Head of caudate nucleus (tissue), 42 donors: ENCODE measurements at regions not wholly inside any gene's neighbourhood (a gene's known extent, or its start where the extent isn't known, plus 50 kb on each side); places are given as distances from the start of the nearest gene placed in this dataset.

Experiments
- DNase-seq, 42 donors: peaks; one replicate each; pipeline versions ENCODE4 v3.0.0 to v3.0.0-alpha.2; 2020 to 2021; ENCODE audit warnings: mixed read lengths in 7 of 42
- intact Hi-C: fragments of 100-400 bp; cut with DNase I; formaldehyde crosslinking; loops from one replicate; pipeline ENCODE4 v1.15.0; 2022

- DNase-seq: no peak
- intact Hi-C loops: no loop called here
Observed at GRCh38 chr15:37628507-37628906, 305.9 kb upstream of the TMCO5A start.

- no peak for DNase-seq
- intact Hi-C loops: no loop called here
Observed at GRCh38 chr15:37636736-37637135, 297.7 kb upstream of the TMCO5A start.

- intact Hi-C loops: no loop called here
- no peak for DNase-seq
Observed at GRCh38 chr15:37638116-37638515, 296.3 kb upstream of the TMCO5A start.

DNA sequence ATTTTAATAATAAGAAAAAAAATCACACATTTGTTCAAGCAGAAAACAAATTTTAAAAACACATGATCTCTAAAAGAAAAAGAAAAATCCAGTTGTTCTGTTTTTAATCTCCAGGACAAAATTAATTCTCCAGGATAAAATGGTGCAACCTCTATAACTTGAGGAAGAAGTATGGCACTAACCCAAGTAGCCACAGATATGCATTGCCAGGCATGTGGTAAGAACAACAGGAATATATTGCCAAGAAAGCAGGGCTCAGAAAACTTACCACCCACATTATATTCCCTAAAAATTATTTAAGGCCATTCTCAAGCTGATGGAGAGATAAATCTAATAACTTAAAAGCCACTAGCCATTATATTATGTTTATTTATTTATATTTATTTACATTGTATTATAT, 295.7 kb upstream of the TMCO5A start:
- intact Hi-C loops: no loop called here
- no peak for DNase-seq

- no peak for DNase-seq
- intact Hi-C loops: no loop called here
Observed at GRCh38 chr15:37652646-37653417, 281.6 kb upstream of the TMCO5A start.

DNA sequence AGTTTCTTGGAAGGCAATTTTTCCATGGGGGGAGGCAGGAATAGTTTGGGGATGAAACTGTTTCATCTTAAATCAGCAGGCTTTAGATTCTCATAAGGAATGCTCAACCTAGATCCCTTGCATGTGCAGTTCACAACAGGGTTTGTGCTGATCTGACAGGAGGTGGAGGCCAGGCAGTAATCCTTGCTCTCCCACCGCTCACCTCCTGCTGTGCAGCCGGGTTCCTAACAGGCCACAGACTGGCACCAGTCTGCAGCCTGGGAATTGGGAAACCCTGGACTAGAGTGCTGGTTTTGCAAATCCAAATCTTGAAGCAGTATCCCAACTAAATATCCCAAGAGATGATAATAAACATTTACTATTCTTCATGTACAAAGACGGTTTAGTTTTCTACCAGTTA, 256.3 kb upstream of the TMCO5A start:
- intact Hi-C loops: no loop called here
- DNase-seq: no peak

GRCh38 chr15:37679627-37680026, 254.8 kb upstream of the TMCO5A start:
- intact Hi-C loops: no loop called here
- no peak for DNase-seq

DNA sequence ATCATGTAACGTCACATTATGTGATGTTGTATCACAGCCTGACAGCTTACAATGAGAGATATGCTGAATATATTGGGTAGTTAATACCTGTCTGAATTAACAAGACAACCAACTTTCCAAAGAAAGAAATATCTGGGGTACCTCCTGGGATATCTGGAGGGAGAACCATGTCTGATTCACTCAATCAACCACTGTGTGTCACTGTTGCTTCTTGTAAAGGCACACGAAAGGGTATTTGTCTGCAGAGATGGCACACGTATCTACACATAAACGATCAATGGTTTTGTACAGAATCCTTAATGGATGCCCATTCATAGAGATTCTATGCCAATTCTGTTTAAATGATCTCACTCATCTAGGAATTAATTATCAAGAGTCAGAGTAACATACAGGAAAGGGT, 252.1 kb upstream of the TMCO5A start:
- intact Hi-C loops: no loop called here

GRCh38 chr15:37691911-37692310, 242.5 kb upstream of the TMCO5A start:
- intact Hi-C loops: no loop called here
- DNase-seq: no peak

More for the DNA sequence above, 252.1 kb upstream of the TMCO5A start:
- DNase-seq: no peak

GRCh38 chr15:37693926-37694325, 240.5 kb upstream of the TMCO5A start:
- intact Hi-C loops: no loop called here
- DNase-seq: no peak

DNA sequence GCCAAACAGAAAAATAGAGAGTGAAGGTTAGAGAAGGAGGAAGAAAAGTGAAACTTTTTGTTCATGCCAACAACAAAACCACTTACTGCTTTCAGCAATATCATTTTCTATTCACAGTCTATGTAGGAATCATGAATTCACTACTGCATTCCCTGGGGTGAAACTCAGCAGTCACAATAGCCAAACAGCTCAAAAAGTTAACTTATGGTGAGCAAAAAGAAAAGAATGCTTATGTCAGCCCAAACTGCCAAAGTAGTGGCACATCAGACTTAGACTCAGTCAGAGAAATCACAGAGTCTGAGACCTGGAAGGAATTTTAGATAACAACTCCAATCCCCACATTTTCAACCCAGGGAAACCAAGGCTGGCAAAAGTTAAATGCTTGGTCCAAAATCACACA, 238.7 kb upstream of the TMCO5A start:
- DNase-seq: no peak
- intact Hi-C loops: no loop called here

DNA sequence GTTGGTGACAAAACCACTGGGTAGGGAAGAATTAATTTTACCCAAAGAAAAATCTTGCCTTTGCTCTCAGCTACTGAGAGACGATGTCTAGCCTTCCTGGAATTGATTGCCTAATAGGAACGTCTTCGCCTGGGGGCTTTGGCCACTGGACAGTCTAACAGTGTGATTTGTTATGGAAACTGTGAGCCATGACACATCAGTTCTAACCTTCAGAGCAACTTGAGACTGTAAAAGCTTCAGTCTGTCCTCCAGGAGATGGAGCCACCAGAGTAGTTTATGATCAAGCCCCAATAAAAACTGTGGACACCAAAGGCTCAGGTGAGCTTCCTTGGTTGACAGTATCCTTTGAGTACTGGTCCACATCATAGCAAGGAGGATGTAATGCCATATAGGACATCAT, 235.8 kb upstream of the TMCO5A start:
- no peak for DNase-seq
- intact Hi-C loops: no loop called here

DNA sequence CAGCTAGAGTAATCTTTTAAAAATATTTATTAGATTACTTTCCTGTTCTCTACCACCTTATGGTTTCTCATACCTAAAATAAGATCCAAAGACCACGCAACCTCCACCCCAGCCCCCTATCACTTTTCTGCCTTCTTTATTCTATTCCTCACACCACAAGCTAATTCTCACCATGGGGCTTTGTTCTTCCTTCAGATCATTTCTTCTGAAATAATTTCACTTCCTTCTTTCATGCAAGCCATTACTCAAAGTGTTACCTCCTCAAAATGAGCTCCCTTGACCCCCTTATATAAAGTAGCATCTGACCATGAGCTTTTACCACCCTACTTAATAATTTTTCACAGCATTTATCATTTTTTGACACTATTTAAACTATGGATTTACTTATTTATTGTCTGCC, 233.2 kb upstream of the TMCO5A start:
- intact Hi-C loops: no loop called here
- no peak for DNase-seq

DNA sequence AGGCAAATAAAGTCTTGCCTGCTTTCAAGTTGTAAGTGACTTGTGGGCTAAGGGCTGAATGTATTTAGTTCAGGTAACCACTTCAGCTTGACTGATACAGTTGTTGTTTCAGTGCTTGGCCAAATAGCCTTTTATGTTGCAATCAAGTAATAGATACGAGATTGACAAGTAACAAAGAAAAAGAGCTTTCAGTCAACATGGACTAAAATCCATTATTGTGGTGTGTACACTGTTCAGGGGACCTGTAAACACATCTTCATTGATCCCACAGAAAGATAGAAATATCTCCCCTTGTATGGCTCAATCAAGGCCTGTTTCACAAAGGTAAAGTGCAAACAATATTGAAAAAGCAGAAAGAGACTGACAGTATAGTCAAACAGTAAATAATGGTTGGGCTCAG, 224.8 kb upstream of the TMCO5A start:
- DNase-seq: no peak
- intact Hi-C loops: no loop called here

DNA sequence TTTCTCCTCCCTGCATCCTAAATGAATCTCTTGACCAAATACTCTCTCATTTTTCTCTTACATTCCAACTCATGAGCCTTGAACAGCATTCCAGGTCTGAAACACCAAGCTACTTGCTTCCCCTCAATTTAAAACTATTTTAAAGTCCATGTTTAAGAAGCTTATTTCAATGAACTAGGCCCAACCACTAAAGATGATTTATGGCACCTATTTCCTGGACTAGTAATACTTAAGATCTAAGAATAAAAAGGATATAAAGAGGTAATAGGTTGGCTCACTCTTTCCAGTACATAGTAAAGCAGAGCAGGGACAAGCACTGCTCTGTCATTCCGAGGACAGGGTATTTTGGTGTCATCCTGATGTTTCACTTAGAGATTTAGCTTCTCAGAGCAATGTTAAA, 219.3 kb upstream of the TMCO5A start:
- no peak for DNase-seq
- intact Hi-C loops: no loop called here

DNA sequence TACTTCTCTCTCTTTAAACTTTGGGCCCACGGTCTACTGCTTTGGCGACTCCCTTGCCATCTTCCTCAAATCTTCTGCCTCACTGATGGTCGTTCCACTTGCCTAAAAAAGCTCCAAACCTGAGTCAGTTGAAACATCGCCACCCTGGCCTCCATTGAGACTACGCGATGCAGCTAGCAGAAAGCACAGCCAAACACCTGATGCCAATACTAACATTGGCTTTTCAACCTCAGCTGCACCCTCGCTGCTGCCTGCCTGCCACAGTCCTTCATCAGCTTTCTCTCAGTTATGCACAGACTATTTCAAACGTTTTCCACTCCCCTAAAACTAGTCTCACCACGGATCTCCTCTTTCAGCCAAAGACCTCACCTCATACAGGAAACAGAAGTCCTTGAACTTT, 214.2 kb upstream of the TMCO5A start:
- no peak for DNase-seq

GRCh38 chr15:37731146-37731746, 203.2 kb upstream of the TMCO5A start:
- no peak for DNase-seq
- intact Hi-C loops: no loop called here

More for the DNA sequence above, 214.2 kb upstream of the TMCO5A start:
- intact Hi-C loops: no loop called here

DNA sequence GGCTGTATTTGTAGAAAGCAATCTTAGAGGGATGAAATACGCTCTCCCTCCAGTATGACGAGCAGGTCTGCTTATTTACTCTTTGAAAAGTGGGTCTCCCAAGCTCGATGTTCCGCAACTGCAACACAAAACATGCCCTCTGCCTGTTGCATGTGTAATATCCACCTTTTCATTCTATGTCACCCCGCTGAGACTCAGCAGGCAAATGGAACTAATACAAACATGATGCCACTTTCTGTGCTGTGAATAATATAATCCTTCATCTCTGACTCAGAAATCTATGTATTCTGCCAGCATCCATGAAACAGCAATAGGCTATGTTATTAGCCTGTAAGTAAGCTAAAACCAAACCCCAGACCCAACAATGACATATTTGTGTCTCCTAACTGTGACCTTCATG, 200.8 kb upstream of the TMCO5A start:
- no peak for DNase-seq
- intact Hi-C loops: no loop called here

- intact Hi-C loops: no loop called here
- DNase-seq: no peak
Observed at GRCh38 chr15:37740623-37741141, 193.8 kb upstream of the TMCO5A start.

DNA sequence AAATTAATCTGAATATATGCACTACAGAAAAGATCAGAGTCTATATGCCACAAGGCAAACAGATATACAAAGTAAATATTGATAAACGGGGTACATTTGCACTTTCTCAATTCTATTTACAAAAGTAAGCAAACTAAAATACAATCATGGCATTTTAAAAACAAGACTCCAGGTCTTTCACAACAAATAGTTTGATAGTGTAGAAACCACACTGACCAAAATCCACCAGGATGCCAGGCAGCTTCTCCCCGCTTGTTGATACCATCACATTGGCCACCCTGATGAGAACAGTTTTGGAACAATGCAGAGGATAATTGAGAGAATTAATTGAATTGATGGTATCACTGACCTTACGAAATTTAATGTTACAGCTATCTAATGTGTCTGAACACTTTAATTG, 190.6 kb upstream of the TMCO5A start:
- intact Hi-C loops: no loop called here
- DNase-seq: no peak

DNA sequence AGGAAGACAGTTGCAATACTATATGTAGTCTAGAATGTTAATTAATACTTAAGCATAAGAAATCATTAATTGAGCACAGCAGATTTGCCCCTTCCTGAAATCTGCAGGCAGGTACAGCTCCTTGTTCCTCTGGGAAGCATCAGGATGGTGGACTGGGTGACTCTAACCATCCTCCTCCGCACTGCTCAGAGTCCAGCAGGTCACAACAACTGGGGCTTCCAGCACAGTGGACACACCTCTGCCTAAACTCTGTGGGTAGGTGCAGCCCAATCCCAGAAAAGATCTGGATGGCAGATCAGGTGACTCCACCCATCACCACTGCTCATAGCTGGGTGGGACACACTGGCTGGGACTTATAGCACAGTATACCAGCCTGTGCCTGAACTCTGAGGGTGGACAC, 189.9 kb upstream of the TMCO5A start:
- intact Hi-C loops: no loop called here
- no peak for DNase-seq
